WTC11 (cell line): ENCODE measurements at regions not wholly inside any gene's neighbourhood (a gene's known extent, or its start where the extent isn't known, plus 50 kb on each side); places are given as distances from the start of the nearest gene placed in this dataset.

Experiments used
- ATAC-seq: fragments of 200-7000 bp; cut with Tn5 transposase; 2 replicates; pipeline ENCODE4 v1.10.0; 2021; ENCODE audit warnings: mild to moderate bottlenecking, moderate library complexity
- CTCF ChIA-PET: fragments of 300-600 bp; sonication (Branson Sonifier 250); formaldehyde crosslinking; loops from one replicate; lab custom pipeline; 2021; ENCODE audit warnings: antibody characterized with exemption; lab: Charles Lee
- POLR2A ChIA-PET: fragments of 350-600 bp; sonication (Branson Sonifier 250); formaldehyde crosslinking; loops from one replicate; lab custom pipeline; 2021; ENCODE audit warnings: antibody characterized with exemption; lab: Charles Lee
- DNase-seq: peaks from one replicate; pipeline ENCODE4 v3.0.0; 2021; ENCODE audit warnings: low spot score
- H3K27ac Mint-ChIP-seq: 2 replicates; pipeline ENCODE4 v1.8.0; 2021; ENCODE audit warnings: mixed read lengths
- H3K27me3 Mint-ChIP-seq: 2 replicates; pipeline ENCODE4 v1.8.0; 2021; ENCODE audit warnings: low read depth, mild to moderate bottlenecking, moderate library complexity, mixed read lengths
- H3K36me3 Mint-ChIP-seq: 2 replicates; pipeline ENCODE4 v1.8.0; 2021; ENCODE audit warnings: mixed read lengths
- H3K4me1 Mint-ChIP-seq: 2 replicates; pipeline ENCODE4 v1.8.0; 2022; ENCODE audit warnings: mixed read lengths
- H3K4me3 Mint-ChIP-seq: 2 replicates; pipeline ENCODE4 v1.8.0; 2021; ENCODE audit warnings: mild to moderate bottlenecking, moderate library complexity, mixed read lengths
- H3K9me3 Mint-ChIP-seq: 2 replicates; pipeline ENCODE4 v1.8.0; 2021; ENCODE audit warnings: mixed read lengths
- ATF6 ChIP-seq: sonication (generic); formaldehyde crosslinking; IDR thresholded peaks from 2 replicates; pipeline ENCODE4 v1.8.1; 2023; ENCODE audit warnings: mild to moderate bottlenecking, missing genetic modification reagents
- CTCF ChIP-seq: fragments of 200-600 bp; IDR thresholded peaks from 2 replicates; pipeline ENCODE4 v1.8.0; 2022; ENCODE audit warnings: antibody characterized with exemption
- E2F1 ChIP-seq: sonication (generic); formaldehyde crosslinking; IDR thresholded peaks from 2 replicates; pipeline ENCODE4 v1.8.0; 2022; ENCODE audit warnings: mild to moderate bottlenecking, missing genetic modification reagents
- FOXP1 ChIP-seq: sonication (generic); formaldehyde crosslinking; IDR thresholded peaks from 2 replicates; pipeline ENCODE4 v1.8.0; 2022; ENCODE audit warnings: missing genetic modification reagents, mild to moderate bottlenecking, moderate library complexity, borderline replicate concordance
- FOXP4 ChIP-seq: sonication (generic); formaldehyde crosslinking; IDR thresholded peaks from 2 replicates; pipeline ENCODE4 v1.8.0; 2022; ENCODE audit warnings: mild to moderate bottlenecking, missing genetic modification reagents
- GABPB1 ChIP-seq: sonication (generic); formaldehyde crosslinking; IDR thresholded peaks from 2 replicates; pipeline ENCODE4 v1.8.1; 2023; ENCODE audit warnings: mild to moderate bottlenecking, missing genetic modification reagents
- HMGA2 ChIP-seq: fragments of 250-450 bp; sonication (Bioruptor Pico); IDR thresholded peaks from 2 replicates; pipeline ENCODE4 v1.4.0; 2021; ENCODE audit warnings: mild to moderate bottlenecking, moderate library complexity
- IRF1 ChIP-seq: sonication (generic); formaldehyde crosslinking; IDR thresholded peaks from 2 replicates; pipeline ENCODE4 v1.8.0; 2023; ENCODE audit warnings: missing genetic modification reagents
- JUN ChIP-seq: sonication (generic); formaldehyde crosslinking; IDR thresholded peaks from 2 replicates; pipeline ENCODE4 v1.8.0; 2023; ENCODE audit warnings: mild to moderate bottlenecking, missing genetic modification reagents
- MLX ChIP-seq: sonication (generic); formaldehyde crosslinking; IDR thresholded peaks from 2 replicates; pipeline ENCODE4 v1.8.1; 2023; ENCODE audit warnings: mild to moderate bottlenecking, missing genetic modification reagents, moderate library complexity
- NFATC4 ChIP-seq: fragments of 250-450 bp; sonication (Bioruptor Pico); IDR thresholded peaks from 2 replicates; pipeline ENCODE4 v1.9.0; 2021; ENCODE audit warnings: mild to moderate bottlenecking
- SMAD4 ChIP-seq: sonication (generic); formaldehyde crosslinking; IDR thresholded peaks from 2 replicates; pipeline ENCODE4 v1.8.0; 2022; ENCODE audit warnings: mild to moderate bottlenecking, missing genetic modification reagents
- TEAD4 ChIP-seq: sonication (generic); formaldehyde crosslinking; IDR thresholded peaks from 2 replicates; pipeline ENCODE4 v1.8.0; 2022; ENCODE audit warnings: mild to moderate bottlenecking, missing genetic modification reagents
- TP53 ChIP-seq: sonication (generic); formaldehyde crosslinking; IDR thresholded peaks from 2 replicates; pipeline ENCODE4 v1.8.1; 2023; ENCODE audit warnings: mild to moderate bottlenecking, missing genetic modification reagents
- ZBTB21 ChIP-seq: sonication (generic); formaldehyde crosslinking; IDR thresholded peaks from 2 replicates; pipeline ENCODE4 v1.8.1; 2023; ENCODE audit warnings: mild to moderate bottlenecking, missing genetic modification reagents, borderline replicate concordance
- ZBTB43 ChIP-seq: sonication (generic); formaldehyde crosslinking; IDR thresholded peaks from 2 replicates; pipeline ENCODE4 v1.8.1; 2023; ENCODE audit warnings: mild to moderate bottlenecking, missing genetic modification reagents
- ZNF281 ChIP-seq: sonication (generic); formaldehyde crosslinking; IDR thresholded peaks from 2 replicates; pipeline ENCODE4 v1.8.0; 2023; ENCODE audit warnings: mild to moderate bottlenecking, missing genetic modification reagents

GRCh38 chr10:95133997-95134396 is 60.0 kb upstream of the ACSM6 start:
- Mint-ChIP-seq H3K4me1 (peaks cover 8% of the 10 kb centered on the region), H3K27ac (peak overlapping the region; percentile 12; the same call in 1 of the 2 replicates), H3K4me3 (no peak overlapping the region), H3K9me3 (peaks cover 25% of the 10 kb centered on the region), H3K36me3 (peaks cover 25% of the 10 kb centered on the region), H3K27me3 (peaks cover 2% of the 10 kb centered on the region; the same call in 1 of the 2 replicates)
- no peak for TF ChIP-seq JUN (CRISPR knock-in tag)
- no peak for TF ChIP-seq HMGA2 (CRISPR knock-in tag)
- no peak for TF ChIP-seq FOXP4 (CRISPR knock-in tag)
- TF ChIP-seq ZBTB21 (CRISPR knock-in tag), result no peak
- no peak for TF ChIP-seq IRF1
- no peak for TF ChIP-seq ZNF281 (CRISPR knock-in tag)
- no peak for TF ChIP-seq TP53 (CRISPR knock-in tag)
- TF ChIP-seq GABPB1 (CRISPR knock-in tag), result no peak
- no peak for TF ChIP-seq ZBTB43 (CRISPR knock-in tag)
- no peak for TF ChIP-seq FOXP1 (CRISPR knock-in tag)
- TF ChIP-seq E2F1 (CRISPR knock-in tag), result no peak
- no peak for TF ChIP-seq NFATC4 (CRISPR knock-in tag)
- TF ChIP-seq SMAD4 (CRISPR knock-in tag), result no peak
- no peak for TF ChIP-seq MLX
- TF ChIP-seq ATF6 (CRISPR knock-in tag), result no peak
- TF ChIP-seq CTCF, result no peak
- TF ChIP-seq TEAD4, result no peak
- CTCF ChIA-PET, result interaction anchor here (1.0 to 2.5 kb wide), 11 partner anchors 42 to 505 kb away, joined by 3 to 46 read pairs (median 7); no protein-coding TSS in a partner anchor
- POLR2A ChIA-PET, result no interaction called here
- no peak for DNase-seq
- no peak; the same call in 1 of the 2 replicates for ATAC-seq
